Dendritic cell treated with granulocyte-macrophage colony-stimulating factor and Interleukin-4, amounts not matched to agents 40 ng/mL and 50 ng/mL, for 4 days (primary cell): ENCODE measurements at regions not wholly inside any gene's neighbourhood (a gene's known extent, or its start where the extent isn't known, plus 50 kb on each side); places are given as distances from the start of the nearest gene placed in this dataset.
"Not testable (repeated sequence)": the region's sequence is repeated elsewhere in the genome, so short reads cannot be mapped to it uniquely, and the experiment has no call there.

Experiments used
- H3K27ac Mint-ChIP-seq: one replicate; pipeline ENCODE4 v1.8.0; 2022; ENCODE audit warnings: mild to moderate bottlenecking, mixed read lengths
- H3K27me3 Mint-ChIP-seq: one replicate; pipeline ENCODE4 v1.8.0; 2022; ENCODE audit warnings: mild to moderate bottlenecking, mixed read lengths
- H3K36me3 Mint-ChIP-seq: one replicate; pipeline ENCODE4 v1.8.0; 2022; ENCODE audit warnings: low read depth, mixed read lengths
- H3K4me1 Mint-ChIP-seq: one replicate; pipeline ENCODE4 v1.8.0; 2022; ENCODE audit warnings: low read depth, mixed read lengths
- H3K4me3 Mint-ChIP-seq: one replicate; pipeline ENCODE4 v1.8.0; 2022; ENCODE audit warnings: mild to moderate bottlenecking, moderate library complexity, mixed read lengths
- H3K9me3 Mint-ChIP-seq: one replicate; pipeline ENCODE4 v1.8.0; 2022; ENCODE audit warnings: mixed read lengths
- intact Hi-C: fragments of 100-400 bp; cut with micrococcal nuclease; formaldehyde crosslinking; loops from one replicate; pipeline ENCODE4 v1.15.0; 2022

DNA sequence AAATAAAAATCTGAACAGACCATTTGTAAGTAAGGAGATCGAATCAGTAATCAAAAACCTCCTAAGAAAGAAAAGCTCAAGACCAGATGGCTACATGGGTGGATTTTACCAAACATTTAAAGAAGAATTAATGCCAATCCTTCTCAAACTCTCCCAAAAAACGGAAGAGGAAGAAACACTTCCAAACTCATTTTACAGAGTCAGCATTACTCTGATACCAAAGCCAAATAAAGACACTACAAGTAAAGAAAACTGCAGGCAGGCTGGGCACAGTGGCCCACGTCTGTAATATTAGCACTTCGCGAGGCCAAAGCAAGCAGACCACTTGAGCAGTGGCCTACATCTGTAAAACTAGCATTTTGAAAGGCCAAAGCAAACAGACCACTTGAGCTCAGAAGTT is 159.8 kb downstream of the DPY19L2 start:
- Mint-ChIP-seq H3K4me1 (no peaks in the 10 kb centered on the region), H3K4me3 (no peak overlapping the region), H3K36me3 (no peaks in the 10 kb centered on the region), H3K9me3 (peaks cover 20% of the 10 kb centered on the region), H3K27ac (no peak overlapping the region), H3K27me3 (no peaks in the 10 kb centered on the region)
- intact Hi-C loops = no loop called here

GRCh38 chr12:63499567-63499966 is 168.7 kb downstream of the DPY19L2 start:
- H3K27ac Mint-ChIP-seq = no peak overlapping the region
- H3K4me3 Mint-ChIP-seq = no peak overlapping the region
- peaks cover 15% of the 10 kb centered on the region for H3K9me3 Mint-ChIP-seq
- no peaks in the 10 kb centered on the region for H3K36me3 Mint-ChIP-seq
- H3K4me1 Mint-ChIP-seq = no peaks in the 10 kb centered on the region
- H3K27me3 Mint-ChIP-seq = no peaks in the 10 kb centered on the region
- intact Hi-C loops = no loop called here

DNA sequence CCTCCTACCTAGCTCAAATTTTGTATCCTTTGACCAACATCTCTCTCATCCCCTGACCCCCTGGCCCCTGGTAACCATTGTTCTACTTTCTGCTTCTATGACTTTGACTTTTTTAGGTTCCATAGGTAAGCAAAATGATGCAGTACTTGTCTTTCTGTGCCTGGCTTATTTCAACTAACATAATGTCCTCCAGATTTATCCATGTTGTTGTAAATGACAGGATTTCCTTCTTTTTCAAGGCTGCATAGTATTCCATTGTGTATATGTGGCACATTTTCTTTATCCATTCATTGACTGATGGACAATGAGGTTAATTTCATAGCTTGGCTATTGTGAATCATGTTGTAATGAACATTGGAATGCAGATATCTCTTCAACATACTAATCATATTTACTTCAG is 170.1 kb downstream of the DPY19L2 start:
- H3K4me1 Mint-ChIP-seq = no peaks in the 10 kb centered on the region
- H3K36me3 Mint-ChIP-seq = no peaks in the 10 kb centered on the region
- H3K9me3 Mint-ChIP-seq = peaks cover 15% of the 10 kb centered on the region
- H3K4me3 Mint-ChIP-seq = no peak overlapping the region
- intact Hi-C loops = no loop called here
- H3K27me3 Mint-ChIP-seq = no peaks in the 10 kb centered on the region
- H3K27ac Mint-ChIP-seq = no peak overlapping the region

GRCh38 chr12:63496654-63497053 is 171.6 kb downstream of the DPY19L2 start:
- Mint-ChIP-seq H3K36me3 (no peaks in the 10 kb centered on the region), H3K4me3 (no peak overlapping the region), H3K27me3 (no peaks in the 10 kb centered on the region), H3K4me1 (no peaks in the 10 kb centered on the region), H3K9me3 (peaks cover 20% of the 10 kb centered on the region), H3K27ac (no peak overlapping the region)
- intact Hi-C loops = no loop called here

- intact Hi-C loops = no loop called here
- Mint-ChIP-seq H3K27me3 (no peaks in the 10 kb centered on the region), H3K9me3 (peaks cover 27% of the 10 kb centered on the region), H3K27ac (no peak overlapping the region), H3K4me3 (no peak overlapping the region), H3K4me1 (no peaks in the 10 kb centered on the region), H3K36me3 (no peaks in the 10 kb centered on the region)
Measured at GRCh38 chr12:63495974-63496373, 172.3 kb downstream of the DPY19L2 start.

DNA sequence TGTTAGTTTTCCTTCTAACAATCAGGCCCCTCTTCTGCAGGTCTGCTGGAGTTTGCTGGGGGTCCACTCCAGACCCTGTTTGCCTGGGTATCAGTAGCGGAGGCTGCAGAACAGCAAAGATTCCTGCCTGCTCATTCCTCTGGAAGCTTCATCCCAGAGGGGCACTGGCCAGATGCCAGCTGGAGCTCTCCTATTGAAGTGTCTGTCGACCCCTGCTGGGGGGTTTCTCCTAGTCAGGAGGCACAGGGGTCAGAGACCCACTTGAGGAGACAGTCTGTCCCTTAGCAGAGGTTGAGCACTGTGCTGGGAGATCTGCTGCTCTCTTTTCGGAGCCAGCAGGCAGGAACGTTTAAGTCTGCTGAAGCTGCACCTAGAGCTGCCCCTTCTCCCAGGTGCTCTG is 174.9 kb downstream of the DPY19L2 start:
- H3K4me3 Mint-ChIP-seq, H3K36me3 Mint-ChIP-seq, H3K27me3 Mint-ChIP-seq, H3K27ac Mint-ChIP-seq, H3K4me1 Mint-ChIP-seq, intact Hi-C loops: not testable (repeated sequence)
- H3K9me3 Mint-ChIP-seq = peaks cover 24% of the 10 kb centered on the region

- Mint-ChIP-seq H3K27ac (no peak overlapping the region), H3K9me3 (peaks cover 9% of the 10 kb centered on the region), H3K4me3 (no peak overlapping the region), H3K27me3 (no peaks in the 10 kb centered on the region), H3K4me1 (no peaks in the 10 kb centered on the region), H3K36me3 (no peaks in the 10 kb centered on the region)
- intact Hi-C loops = no loop called here
Measured at GRCh38 chr12:63480186-63480585, 188.1 kb downstream of the DPY19L2 start.

- Mint-ChIP-seq H3K27me3 (no peaks in the 10 kb centered on the region), H3K36me3 (no peaks in the 10 kb centered on the region), H3K27ac (no peak overlapping the region), H3K9me3 (peaks cover 9% of the 10 kb centered on the region), H3K4me3 (no peak overlapping the region), H3K4me1 (no peaks in the 10 kb centered on the region)
- intact Hi-C loops = no loop called here
Measured at GRCh38 chr12:63470161-63470560, 198.1 kb downstream of the DPY19L2 start.

DNA sequence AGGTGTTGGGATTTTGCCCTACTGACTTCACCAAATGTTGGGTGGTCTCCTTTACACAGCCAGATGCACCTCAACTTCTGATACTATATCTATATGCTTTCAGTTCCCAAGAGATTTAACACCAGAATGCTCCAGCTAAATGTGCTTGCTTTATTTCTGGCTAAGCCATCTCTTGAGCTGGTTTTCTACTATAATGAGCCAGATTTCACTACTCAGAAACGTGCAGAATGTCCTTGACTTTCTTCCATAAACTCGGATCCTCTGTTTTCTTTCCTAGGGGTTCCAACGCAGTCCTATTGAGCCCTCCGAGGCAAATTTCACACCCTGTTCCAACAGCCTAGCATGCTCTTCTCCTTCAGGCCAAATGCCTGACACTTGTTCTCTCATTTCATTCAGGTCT is 200.3 kb downstream of the DPY19L2 start:
- H3K36me3 Mint-ChIP-seq = no peaks in the 10 kb centered on the region
- no peaks in the 10 kb centered on the region for H3K4me1 Mint-ChIP-seq
- peaks cover 9% of the 10 kb centered on the region for H3K9me3 Mint-ChIP-seq
- no peaks in the 10 kb centered on the region for H3K27me3 Mint-ChIP-seq
- no peak overlapping the region for H3K27ac Mint-ChIP-seq
- H3K4me3 Mint-ChIP-seq = no peak overlapping the region
- intact Hi-C loops = no loop called here

DNA sequence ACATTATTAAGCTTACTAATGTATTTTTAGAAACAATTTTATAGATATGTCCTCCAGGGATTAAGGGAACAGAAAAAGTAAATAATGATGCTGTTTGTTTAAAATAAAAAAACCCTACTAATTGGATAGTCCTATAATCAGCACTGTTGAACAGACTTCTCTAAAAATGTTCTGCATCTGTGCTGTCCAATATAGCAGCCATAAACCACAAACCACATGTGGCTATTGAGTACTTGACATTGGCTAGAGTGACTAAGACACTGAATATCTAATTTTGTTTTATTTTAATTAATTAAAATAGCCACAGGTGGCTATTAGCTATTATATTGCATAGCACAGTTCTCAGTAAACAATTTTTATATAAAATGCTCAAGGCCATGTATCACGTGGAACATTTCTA is 210.4 kb downstream of the DPY19L2 start:
- Mint-ChIP-seq H3K27me3 (no peaks in the 10 kb centered on the region), H3K27ac (no peak overlapping the region), H3K4me1 (no peaks in the 10 kb centered on the region), H3K9me3 (peaks cover 9% of the 10 kb centered on the region), H3K36me3 (no peaks in the 10 kb centered on the region), H3K4me3 (no peak overlapping the region)
- intact Hi-C loops = no loop called here

GRCh38 chr12:63457428-63457827 is 210.9 kb downstream of the DPY19L2 start:
- peaks cover 9% of the 10 kb centered on the region for H3K9me3 Mint-ChIP-seq
- no peak overlapping the region for H3K27ac Mint-ChIP-seq
- intact Hi-C loops = no loop called here
- no peaks in the 10 kb centered on the region for H3K27me3 Mint-ChIP-seq
- H3K36me3 Mint-ChIP-seq = no peaks in the 10 kb centered on the region
- H3K4me1 Mint-ChIP-seq = no peaks in the 10 kb centered on the region
- H3K4me3 Mint-ChIP-seq = no peak overlapping the region

- Mint-ChIP-seq H3K4me3 (no peak overlapping the region), H3K27ac (no peak overlapping the region), H3K9me3 (no peaks in the 10 kb centered on the region), H3K4me1 (no peaks in the 10 kb centered on the region), H3K36me3 (no peaks in the 10 kb centered on the region), H3K27me3 (no peaks in the 10 kb centered on the region)
- intact Hi-C loops = no loop called here
Measured at GRCh38 chr12:63450816-63451215, 217.5 kb downstream of the DPY19L2 start.

DNA sequence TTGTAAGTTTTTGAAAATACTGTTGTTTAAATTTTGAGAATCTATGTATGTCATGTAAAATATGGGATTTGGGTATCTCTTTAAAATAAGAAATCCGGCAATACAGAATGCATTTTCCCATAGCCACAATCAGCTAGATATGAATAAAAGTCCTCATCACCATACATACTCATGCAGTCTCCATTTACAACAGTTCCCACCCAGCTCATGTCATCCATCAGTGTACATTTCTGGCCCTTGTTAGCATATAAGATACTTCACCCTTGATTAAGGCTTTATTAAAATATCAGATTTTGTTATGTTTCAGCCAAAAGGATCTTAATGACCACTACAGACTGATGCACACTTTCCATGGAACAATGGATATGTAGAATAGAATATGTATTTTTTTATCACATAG is 218.0 kb downstream of the DPY19L2 start:
- Mint-ChIP-seq H3K27ac (no peak overlapping the region), H3K4me3 (no peak overlapping the region), H3K27me3 (no peaks in the 10 kb centered on the region), H3K36me3 (no peaks in the 10 kb centered on the region), H3K4me1 (no peaks in the 10 kb centered on the region), H3K9me3 (no peaks in the 10 kb centered on the region)
- intact Hi-C loops = no loop called here

DNA sequence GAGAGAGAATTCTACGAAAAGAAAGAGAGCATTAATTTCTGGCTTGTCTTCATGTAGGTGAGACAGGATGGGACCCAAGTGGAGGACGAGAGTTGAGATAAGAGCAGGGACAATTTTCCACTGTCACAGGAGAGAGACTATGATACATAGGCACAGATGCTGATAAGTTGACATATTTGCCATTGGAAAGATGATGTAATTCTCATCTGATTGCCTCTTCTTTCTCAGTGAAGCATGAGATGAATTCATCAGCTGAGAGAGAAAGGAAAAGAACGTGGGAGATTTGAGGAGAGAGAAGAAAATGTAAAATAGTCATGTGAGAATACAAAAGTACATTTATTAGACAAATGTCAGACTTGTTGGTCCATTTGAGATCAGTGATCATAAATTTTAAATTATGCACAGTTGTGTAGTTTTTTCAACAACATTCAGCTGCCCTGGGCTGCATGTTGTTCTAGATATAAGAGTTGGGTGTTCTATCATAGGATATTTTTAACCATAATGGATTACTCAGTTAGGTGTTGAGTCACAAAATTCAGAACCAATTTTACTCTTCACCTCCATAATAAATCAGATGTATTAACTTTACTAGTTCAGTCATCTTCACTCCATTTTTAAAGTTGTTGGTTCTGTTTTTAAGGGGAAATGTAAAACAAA is 222.9 kb downstream of the DPY19L2 start:
- Mint-ChIP-seq H3K4me3 (no peak overlapping the region), H3K9me3 (no peaks in the 10 kb centered on the region), H3K27ac (no peak overlapping the region), H3K36me3 (no peaks in the 10 kb centered on the region), H3K4me1 (peaks cover 5% of the 10 kb centered on the region), H3K27me3 (no peaks in the 10 kb centered on the region)
- intact Hi-C loops = no loop called here

- Mint-ChIP-seq H3K9me3 (peaks cover 7% of the 10 kb centered on the region), H3K4me3 (no peak overlapping the region), H3K27ac (no peak overlapping the region), H3K36me3 (no peaks in the 10 kb centered on the region), H3K4me1 (peaks cover 3% of the 10 kb centered on the region), H3K27me3 (no peaks in the 10 kb centered on the region)
- intact Hi-C loops = no loop called here
Measured at GRCh38 chr12:63440048-63440447, 228.2 kb downstream of the DPY19L2 start.
